H1 (cell line): ENCODE measurements at regions not wholly inside any gene's neighbourhood (a gene's known extent, or its start where the extent isn't known, plus 50 kb on each side); places are given as distances from the start of the nearest gene placed in this dataset.

Experiments used
- CHD7 ChIP-seq: fragments of 300-600 bp; sonication (generic); IDR thresholded peaks from 2 replicates; pipeline ENCODE4 v1.7.1; 2012; ENCODE audit warnings: low read length, moderate library complexity, mild to moderate bottlenecking, inconsistent platforms; ENCODE audit not compliant: insufficient replicate concordance
- HDAC2 ChIP-seq, 2 experiments: fragments of 300-600 bp in 1 of 2; sonication (generic) in 1 of 2; IDR thresholded peaks; 2 replicates each; pipeline ENCODE4 v1.6.1; 2011 to 2012; ENCODE audit warnings: low read depth in 2 of 2, low read length in 2 of 2, mild to moderate bottlenecking in 2 of 2, moderate library complexity in 2 of 2, borderline replicate concordance in 1 of 2, inconsistent platforms in 1 of 2
- JUND ChIP-seq: IDR thresholded peaks from 2 replicates; pipeline ENCODE4 v1.6.1; 2011; ENCODE audit warnings: mild to moderate bottlenecking, improper control_type of control experiment, low read length
- KDM4A ChIP-seq: IDR thresholded peaks from one replicate; pipeline ENCODE4 v1.7.1; 2012; ENCODE audit warnings: low read depth, mild to moderate bottlenecking, moderate library complexity, low read length, inconsistent platforms; ENCODE audit not compliant: severe bottlenecking
- MAFK ChIP-seq: IDR thresholded peaks from 2 replicates; pipeline ENCODE4 v1.6.1; 2012; ENCODE audit warnings: low read depth, mild to moderate bottlenecking, improper control_type of control experiment, low read length
- SRF ChIP-seq: IDR thresholded peaks from 2 replicates; pipeline ENCODE4 v1.6.1; 2011; ENCODE audit warnings: mild to moderate bottlenecking, low read depth, low read length, moderate library complexity
- TAF1 ChIP-seq: IDR thresholded peaks from 2 replicates; pipeline ENCODE4 v1.6.1; 2011; ENCODE audit warnings: mild to moderate bottlenecking, low read depth, low read length

DNA sequence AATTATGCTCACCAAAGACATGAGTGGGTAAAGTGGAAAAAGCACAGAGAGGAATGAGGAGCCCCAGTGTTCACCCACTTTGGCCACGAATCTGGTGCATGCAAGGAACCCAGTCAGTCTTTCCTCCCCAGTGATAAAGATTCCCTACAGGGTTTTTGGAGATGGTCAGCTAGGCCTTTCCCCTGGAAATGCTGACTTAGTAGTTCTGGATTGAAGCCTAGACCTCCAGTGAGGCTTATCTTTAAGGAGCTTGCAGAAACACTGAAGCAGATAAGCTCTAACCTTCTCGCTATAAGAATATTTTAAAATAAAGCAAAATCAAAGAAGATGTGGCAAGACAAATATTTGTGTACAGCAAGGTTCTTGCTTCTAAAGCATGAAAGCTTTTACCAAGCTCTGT is 178.3 kb upstream of the CCDC68 start (continued):
- TF ChIP-seq CHD7 (no peak), MAFK (no peak), KDM4A (no peak), HDAC2 (IDR thresholded peaks at IDR 0.05; ENCODE audit: borderline replicate concordance in 1 of 2, low read depth in 2 of 2, low read length in 2 of 2) (no peak), JUND (no peak), SRF (no peak), TAF1 (no peak)
